ENCODE measurements at regions not wholly inside any gene's neighbourhood (a gene's known extent, or its start where the extent isn't known, plus 50 kb on each side); places are given as distances from the start of the nearest gene placed in this dataset.

- no peak for TF ChIP-seq CTCF (IDR thresholded peaks at IDR 0.05)
- TF ChIP-seq POLR2A (IDR thresholded peaks at IDR 0.05) = no peak
Measured at GRCh38 chr4:85180533-85180932, 214.0 kb upstream of the WDFY3 start.
